IMR-90 (cell line): ENCODE measurements at regions not wholly inside any gene's neighbourhood (a gene's known extent, or its start where the extent isn't known, plus 50 kb on each side); places are given as distances from the start of the nearest gene placed in this dataset.

Experiments
- ATAC-seq: fragments of 200-7000 bp; cut with Tn5 transposase; 2 replicates; pipeline ENCODE4 v1.9.1; 2020; ENCODE audit warnings: low read depth, mild to moderate bottlenecking, moderate library complexity
- BruUV-seq: library from RNA; stranded (reverse); fragments of 400-500 nt; replicated peaks from 2 replicates; lab custom pipeline; 2021; lab: Mats Ljungman, UMichigan
- CTCF ChIA-PET: fragments of 300-600 bp; formaldehyde crosslinking; extraction: SDS; loops from one replicate; lab custom pipeline; 2021; ENCODE audit warnings: antibody characterized with exemption; lab: Yijun Ruan, JAX
- POLR2A ChIA-PET: fragments of 300-600 bp; sonication (Branson Sonifier 250); formaldehyde crosslinking; loops from one replicate; lab custom pipeline; 2022; ENCODE audit warnings: antibody characterized with exemption; ENCODE audit not compliant: unreplicated experiment; lab: Charles Lee
- DNase-seq: peaks from one replicate; pipeline ENCODE4 v3.0.0; 2013
- H2AFZ ChIP-seq: replicated peaks from 2 replicates; pipeline ENCODE3; 2013; ENCODE audit warnings: low read length, mild to moderate bottlenecking; ENCODE audit not compliant: poor library complexity
- H2AK5ac ChIP-seq: 2 replicates; pipeline ENCODE4 v1.6.1; 2013; ENCODE audit warnings: low read depth, low read length, inconsistent platforms
- H2AK9ac ChIP-seq: replicated peaks from 2 replicates; pipeline ENCODE3; 2013; ENCODE audit warnings: mild to moderate bottlenecking, low read depth, low read length, moderate library complexity; ENCODE audit not compliant: poor library complexity
- H2BK120ac ChIP-seq: 2 replicates; pipeline ENCODE4 v1.6.1; 2013; ENCODE audit warnings: low read depth, low read length, inconsistent platforms
- H2BK15ac ChIP-seq: 3 replicates; pipeline ENCODE4 v1.6.1; 2013; ENCODE audit warnings: low read depth, low read length, inconsistent platforms
- H2BK20ac ChIP-seq: 2 replicates; pipeline ENCODE4 v1.6.1; 2013; ENCODE audit warnings: low read depth, mild to moderate bottlenecking, inconsistent platforms, low read length, moderate library complexity
- H2BK5ac ChIP-seq: 2 replicates; pipeline ENCODE4 v1.6.1; 2013; ENCODE audit warnings: mild to moderate bottlenecking, low read depth, low read length, inconsistent platforms; ENCODE audit not compliant: poor library complexity, severe bottlenecking
- H3K14ac ChIP-seq: replicated peaks from 2 replicates; pipeline ENCODE4 v1.6.1; 2013; ENCODE audit warnings: low read depth, low read length, inconsistent platforms
- H3K18ac ChIP-seq: 2 replicates; pipeline ENCODE4 v1.6.1; 2013; ENCODE audit warnings: low read depth, low read length, control low read depth
- H3K23ac ChIP-seq: 2 replicates; pipeline ENCODE4 v1.6.1; 2013; ENCODE audit warnings: low read depth, low read length, inconsistent platforms
- H3K27ac ChIP-seq: 2 replicates; pipeline ENCODE4 v1.5.1; 2013; ENCODE audit warnings: mild to moderate bottlenecking, control low read depth, low read length; ENCODE audit not compliant: insufficient read depth
- H3K27me3 ChIP-seq: 2 replicates; pipeline ENCODE4 v1.6.1; 2013; ENCODE audit warnings: low read length; ENCODE audit not compliant: control insufficient read depth, insufficient read depth
- H3K36me3 ChIP-seq: 2 replicates; pipeline ENCODE4 v1.6.1; 2013; ENCODE audit warnings: low read length, mixed read lengths; ENCODE audit not compliant: control insufficient read depth, insufficient read depth
- H3K4ac ChIP-seq: 2 replicates; pipeline ENCODE4 v1.6.1; 2013; ENCODE audit warnings: low read depth, low read length, inconsistent platforms
- H3K4me1 ChIP-seq: 2 replicates; pipeline ENCODE4 v1.6.1; 2013; ENCODE audit warnings: low read length, mixed read lengths; ENCODE audit not compliant: control insufficient read depth, insufficient read depth
- H3K4me2 ChIP-seq: 2 replicates; pipeline ENCODE4 v1.6.1; 2013; ENCODE audit warnings: low read depth, mild to moderate bottlenecking, control low read depth, low read length, moderate library complexity
- H3K4me3 ChIP-seq: 2 replicates; pipeline ENCODE4 v1.5.1; 2013; ENCODE audit warnings: low read depth, mild to moderate bottlenecking, control low read depth, low read length, moderate library complexity; ENCODE audit not compliant: insufficient read depth
- H3K56ac ChIP-seq: 2 replicates; pipeline ENCODE4 v1.6.1; 2013; ENCODE audit warnings: low read length, inconsistent platforms; ENCODE audit not compliant: insufficient read depth; ENCODE audit errors: extremely low read depth
- H3K79me1 ChIP-seq, 2 experiments: 2 replicates each; pipeline ENCODE4 v1.6.1; 2013; ENCODE audit warnings: low read length in 2 of 2, inconsistent platforms in 1 of 2, low read depth in 1 of 2
- H3K9ac ChIP-seq: 2 replicates; pipeline ENCODE4 v1.6.1; 2013; ENCODE audit warnings: low read depth, low read length, control low read depth
- H3K9me1 ChIP-seq: 2 replicates; pipeline ENCODE4 v1.6.1; 2013; ENCODE audit warnings: low read length, inconsistent platforms; ENCODE audit not compliant: insufficient read depth
- H3K9me3 ChIP-seq: 2 replicates; pipeline ENCODE4 v1.6.1; 2013; ENCODE audit warnings: low read length; ENCODE audit not compliant: control insufficient read depth, insufficient read depth
- H4K20me1 ChIP-seq: 2 replicates; pipeline ENCODE4 v1.6.1; 2013; ENCODE audit warnings: low read length, inconsistent platforms; ENCODE audit not compliant: insufficient read depth
- H4K5ac ChIP-seq: 2 replicates; pipeline ENCODE4 v1.6.1; 2013; ENCODE audit warnings: mild to moderate bottlenecking, low read depth, low read length, control low read depth
- H4K8ac ChIP-seq, 2 experiments: 2 replicates each; pipeline ENCODE4 v1.6.1; 2013; ENCODE audit warnings: low read depth in 2 of 2, low read length in 2 of 2, control low read depth in 1 of 2, inconsistent platforms in 1 of 2
- H4K91ac ChIP-seq: 2 replicates; pipeline ENCODE4 v1.6.1; 2013; ENCODE audit warnings: low read depth, low read length, inconsistent platforms; ENCODE audit not compliant: insufficient read depth
- CEBPB ChIP-seq: IDR thresholded peaks from 2 replicates; pipeline ENCODE4 v1.6.1; 2012; ENCODE audit warnings: low read depth, low read length, improper control_type of control experiment
- CHD1 ChIP-seq: IDR thresholded peaks from 2 replicates; pipeline ENCODE4 v1.6.1; 2012; ENCODE audit warnings: low read depth, low read length, improper control_type of control experiment
- CTCF ChIP-seq: conservative IDR thresholded peaks from 2 replicates; pipeline ENCODE4 v1.5.1; 2012; ENCODE audit warnings: mild to moderate bottlenecking, low read depth, low read length, improper control_type of control experiment
- ELK1 ChIP-seq: fragments of 150-350 bp; IDR thresholded peaks from 2 replicates; pipeline ENCODE4 v1.6.1; 2016; ENCODE audit warnings: low read depth, mild to moderate bottlenecking, low read length, moderate library complexity, borderline replicate concordance
- FOS ChIP-seq: fragments of 150-350 bp; IDR thresholded peaks from 2 replicates; pipeline ENCODE4 v1.6.1; 2016; ENCODE audit warnings: low read depth, low read length
- NFE2L2 ChIP-seq: fragments of 150-350 bp; IDR thresholded peaks from 2 replicates; pipeline ENCODE4 v1.6.1; 2016; ENCODE audit warnings: low read depth, mild to moderate bottlenecking, low read length
- RAD21 ChIP-seq: IDR thresholded peaks from 2 replicates; pipeline ENCODE4 v1.6.1; 2012; ENCODE audit warnings: low read length, improper control_type of control experiment
- RCOR1 ChIP-seq: IDR thresholded peaks from 2 replicates; pipeline ENCODE4 v1.6.1; 2012; ENCODE audit warnings: mild to moderate bottlenecking, low read length, improper control_type of control experiment; ENCODE audit not compliant: insufficient replicate concordance
- SMC3 ChIP-seq: fragments of 150-350 bp; IDR thresholded peaks from 2 replicates; pipeline ENCODE4 v1.6.1; 2016; ENCODE audit warnings: low read depth, mild to moderate bottlenecking, antibody characterized with exemption, low read length, moderate library complexity
- USF2 ChIP-seq: fragments of 150-350 bp; IDR thresholded peaks from 2 replicates; pipeline ENCODE4 v1.6.1; 2017; ENCODE audit warnings: mild to moderate bottlenecking, antibody characterized with exemption, low read length, low read depth
- WGBS, 2 experiments: methylation state at CpG; one replicate each; pipeline versions ENCODE4 v1.1.5 to v1.1.7; 2013; ENCODE audit warnings: missing lambda C conversion rate in 2 of 2; ENCODE audit not compliant: insufficient read length in 1 of 2; ENCODE audit errors: extremely low coverage in 2 of 2; 5-methylcytosine and 5-hydroxymethylcytosine counted together
- dilution Hi-C: fragments of 300-500 bp; cut with HindIII; formaldehyde crosslinking; loops from one replicate; pipeline ENCODE4 v1.14.3; 2018; ENCODE audit warnings: low sequenced_read_pairs; ENCODE audit not compliant: unreplicated experiment
- in situ Hi-C: fragments of 300-500 bp; cut with MboI; formaldehyde crosslinking; loops from 3 replicates; pipeline ENCODE4 v1.14.3; 2019; ENCODE audit warnings: low sequenced_read_pairs, inconsistent platforms, mixed read lengths
- intact Hi-C: fragments of 100-400 bp; cut with micrococcal nuclease; formaldehyde crosslinking; loops from 2 replicates; pipeline ENCODE4 v1.10.0; 2022

GRCh38 chr15:72953306-72953705, 99.0 kb upstream of the NEO1 start:
- POLR2A ChIA-PET, result no interaction called here
- in situ Hi-C loops, result no loop called here
- WGBS, 2 experiments, result 90% methylated on average over 2 of the region's 6 CpGs; no CpG with 5 or more reads in 1 of the 2 experiments

More at GRCh38 chr15:72953306-72953705, 99.0 kb upstream of the NEO1 start:
- H2AFZ ChIP-seq, result no peak overlapping the region
- no peak overlapping the region for H3K56ac ChIP-seq
- TF ChIP-seq NFE2L2 (no peak), CHD1 (no peak), FOS (no peak), CEBPB (no peak), ELK1 (no peak), USF2 (no peak), CTCF (no peak), SMC3 (no peak), RCOR1 (no peak), RAD21 (no peak)
- no peak for ATAC-seq
- H4K20me1 ChIP-seq, result no peaks in the 10 kb centered on the region
- H2BK15ac ChIP-seq, result no peak overlapping the region
- no peak overlapping the region for H2AK9ac ChIP-seq
- H3K4me3 ChIP-seq, result no peak overlapping the region
- no peak overlapping the region for H3K23ac ChIP-seq
- no peak overlapping the region for H3K4ac ChIP-seq
- no peaks in the 10 kb centered on the region for H3K36me3 ChIP-seq
- no peaks in the 10 kb centered on the region for H3K9me1 ChIP-seq
- no peaks in the 10 kb centered on the region for H3K79me1 ChIP-seq
- no peak overlapping the region for H4K5ac ChIP-seq
- no peak overlapping the region for H3K4me2 ChIP-seq
- no peaks in the 10 kb centered on the region for H3K4me1 ChIP-seq
- H2BK20ac ChIP-seq, result no peak overlapping the region
- no peaks in the 10 kb centered on the region for H3K9me3 ChIP-seq
- H4K91ac ChIP-seq, result no peak overlapping the region
- CTCF ChIA-PET, result no interaction called here
- no TSS peak for BruUV-seq
- no peak overlapping the region for H2BK5ac ChIP-seq
- no peak overlapping the region for H3K27ac ChIP-seq
- H2BK120ac ChIP-seq, result no peak overlapping the region
- no peak overlapping the region for H3K14ac ChIP-seq
- H2AK5ac ChIP-seq, result no peak overlapping the region
- no peak for DNase-seq
- no peak overlapping the region for H3K18ac ChIP-seq
- H4K8ac ChIP-seq, result no peak overlapping the region
- H3K27me3 ChIP-seq, result peaks cover 23% of the 10 kb centered on the region
- H3K9ac ChIP-seq, result no peak overlapping the region
- intact Hi-C loops, result no loop called here
- dilution Hi-C loops, result no loop called here
